Endothelial cell of umbilical vein (primary cell): ENCODE measurements at regions not wholly inside any gene's neighbourhood (a gene's known extent, or its start where the extent isn't known, plus 50 kb on each side); places are given as distances from the start of the nearest gene placed in this dataset.

Source experiments
- BruUV-seq: library from RNA; stranded (reverse); fragments of 400-500 nt; replicated peaks from 2 replicates; lab custom pipeline; 2021; lab: Mats Ljungman, UMichigan
- CTCF ChIA-PET: fragments of 300-600, 350-600 bp; sonication (Branson Sonifier 250); formaldehyde crosslinking; loops from one replicate; lab custom pipeline; 2021; ENCODE audit warnings: antibody characterized with exemption, inconsistent platforms; lab: Charles Lee
- POLR2A ChIA-PET: fragments of 300-600, 350-600 bp; sonication (Branson Sonifier 250); formaldehyde crosslinking; loops from one replicate; lab custom pipeline; 2021; ENCODE audit warnings: antibody characterized with exemption, inconsistent platforms; lab: Charles Lee
- DNase-seq: peaks from one replicate; pipeline ENCODE4 v3.0.0-alpha.2; 2011; ENCODE audit warnings: low read depth, low spot score
- FAIRE-seq: peaks from 2 replicates; lab custom pipeline; 2011; peaks lifted over from hg19 to GRCh38; lab: Jason Lieb, UNC
- H2AFZ ChIP-seq: 2 replicates; pipeline ENCODE4 v1.6.0; 2012; ENCODE audit warnings: low read depth, low read length, control low read depth, inconsistent platforms
- H3K27ac ChIP-seq: 2 replicates; pipeline ENCODE4 v1.5.1; 2011; ENCODE audit warnings: low read depth, mild to moderate bottlenecking, control low read depth, low read length, moderate library complexity; ENCODE audit not compliant: insufficient read depth
- H3K27me3 ChIP-seq, 2 experiments: 2 replicates each; pipeline versions ENCODE4 v1.6.0 to v1.6.1; 2011; ENCODE audit warnings: low read length in 2 of 2, mixed read lengths in 1 of 2; ENCODE audit not compliant: control insufficient read depth in 2 of 2, insufficient read depth in 2 of 2
- H3K36me3 ChIP-seq, 2 experiments: 2 replicates in 1 of 2; 3 replicates in 1 of 2; pipeline ENCODE4 v1.5.1; 2011; ENCODE audit warnings: low read length in 2 of 2, mild to moderate bottlenecking in 1 of 2, moderate library complexity in 1 of 2; ENCODE audit not compliant: control insufficient read depth in 2 of 2, insufficient read depth in 2 of 2; ENCODE audit errors: extremely low read depth in 1 of 2
- H3K4me1 ChIP-seq: 3 replicates; pipeline ENCODE4 v1.5.1; 2011; ENCODE audit warnings: mild to moderate bottlenecking, low read length; ENCODE audit not compliant: control insufficient read depth, insufficient read depth; ENCODE audit errors: extremely low read depth
- H3K4me2 ChIP-seq: 2 replicates; pipeline ENCODE4 v1.6.1; 2011; ENCODE audit warnings: low read length, control low read depth, mixed read lengths; ENCODE audit not compliant: insufficient read depth
- H3K4me3 ChIP-seq, 3 experiments: fragments of 200-600 bp in 1 of 3; sonication (generic), shearing (Covaris generic) in 1 of 3; replicated peaks in 1 of 3; 2 replicates each; pipeline ENCODE4 v1.5.1; 2011 to 2016; ENCODE audit warnings: control low read depth in 3 of 3, low read length in 3 of 3, mild to moderate bottlenecking in 2 of 3, inconsistent platforms in 1 of 3, low read depth in 1 of 3, moderate library complexity in 1 of 3; ENCODE audit not compliant: insufficient read depth in 1 of 3
- H3K79me2 ChIP-seq: 2 replicates; pipeline ENCODE4 v1.6.0; 2012; ENCODE audit warnings: low read length, inconsistent platforms; ENCODE audit not compliant: control insufficient read depth, insufficient read depth
- H3K9ac ChIP-seq: replicated peaks from 2 replicates; pipeline ENCODE3; 2011; ENCODE audit warnings: low read length, control low read depth; ENCODE audit not compliant: insufficient read depth; ENCODE audit errors: extremely low read depth
- H3K9me1 ChIP-seq: replicated peaks from 3 replicates; pipeline ENCODE4 v1.6.0; 2011; ENCODE audit warnings: mild to moderate bottlenecking, low read length; ENCODE audit not compliant: control insufficient read depth, insufficient read depth; ENCODE audit errors: extremely low read depth
- H3K9me3 ChIP-seq: replicated peaks from 2 replicates; pipeline ENCODE4 v1.5.1; 2012; ENCODE audit warnings: low read length, inconsistent platforms; ENCODE audit not compliant: control insufficient read depth, insufficient read depth
- H4K20me1 ChIP-seq: replicated peaks from 2 replicates; pipeline ENCODE3; 2011; ENCODE audit warnings: mild to moderate bottlenecking, low read length; ENCODE audit not compliant: control insufficient read depth, insufficient read depth; ENCODE audit errors: extremely low read depth
- FOS ChIP-seq: IDR thresholded peaks from 2 replicates; pipeline ENCODE4 v1.6.1; 2011; ENCODE audit warnings: mild to moderate bottlenecking, low read length, moderate library complexity, borderline replicate concordance; ENCODE audit not compliant: insufficient read depth
- GATA2 ChIP-seq: IDR thresholded peaks from 2 replicates; pipeline ENCODE4 v1.7.0; 2011; ENCODE audit warnings: low read depth, mild to moderate bottlenecking, moderate library complexity, mixed read lengths, low read length; ENCODE audit not compliant: insufficient read length, insufficient read depth
- POLR2AphosphoS5 ChIP-seq: IDR thresholded peaks from 2 replicates; pipeline ENCODE4 v1.6.1; 2012; ENCODE audit warnings: low read depth, mild to moderate bottlenecking, control low read depth, low read length, moderate library complexity; ENCODE audit not compliant: insufficient read depth
- dilution Hi-C: fragments of 300-500 bp; cut with MboI; formaldehyde crosslinking; loops from one replicate; pipeline ENCODE4 v1.15.0; 2019; ENCODE audit warnings: low sequenced_read_pairs; ENCODE audit not compliant: extremely low pct_ligation_motif_present
- intact Hi-C: fragments of 100-400 bp; cut with micrococcal nuclease; formaldehyde crosslinking; loops from one replicate; pipeline ENCODE4 v1.10.0; 2022

GRCh38 chr7:41847151-41847550 lies 144.3 kb upstream of the INHBA start:
- no peak overlapping the region for H3K4me2 ChIP-seq
- DNase-seq (peak; percentile 31), FAIRE-seq (no peak)
- H4K20me1 ChIP-seq = no peaks in the 10 kb centered on the region
- H3K9ac ChIP-seq = no peak overlapping the region
- TF ChIP-seq POLR2AphosphoS5 (no peak), FOS (peak; percentile 7)
- no peak overlapping the region for H2AFZ ChIP-seq
- CTCF ChIA-PET = no interaction called here
- no peaks in the 10 kb centered on the region for H3K36me3 ChIP-seq
- no peak overlapping the region for H3K27ac ChIP-seq
- no peaks in the 10 kb centered on the region for H3K27me3 ChIP-seq
- BruUV-seq = no TSS peak
- no peaks in the 10 kb centered on the region for H3K79me2 ChIP-seq
- H3K4me3 ChIP-seq = no peak overlapping the region
- no peaks in the 10 kb centered on the region for H3K9me1 ChIP-seq
- intact Hi-C loops (no loop called here), dilution Hi-C loops (no loop called here)
- no peaks in the 10 kb centered on the region for H3K9me3 ChIP-seq
- POLR2A ChIA-PET = no interaction called here
- H3K4me1 ChIP-seq = no peaks in the 10 kb centered on the region

- no peak overlapping the region for H3K9ac ChIP-seq
- ChIA-PET POLR2A (no interaction called here), CTCF (no interaction called here)
- no peak for FAIRE-seq
- no peak overlapping the region for H3K4me2 ChIP-seq
- intact Hi-C loops = no loop called here
- no peaks in the 10 kb centered on the region for H4K20me1 ChIP-seq
- TF ChIP-seq GATA2 (no peak), POLR2AphosphoS5 (no peak)
- H3K36me3 ChIP-seq = no peaks in the 10 kb centered on the region
- BruUV-seq = no TSS peak
- H3K9me3 ChIP-seq = no peaks in the 10 kb centered on the region
- H3K79me2 ChIP-seq = no peaks in the 10 kb centered on the region
- no peak overlapping the region for H3K4me3 ChIP-seq
- dilution Hi-C loops = no loop called here
- H3K9me1 ChIP-seq = no peaks in the 10 kb centered on the region
- H3K27me3 ChIP-seq = no peaks in the 10 kb centered on the region
- H3K4me1 ChIP-seq = no peaks in the 10 kb centered on the region
- no peak overlapping the region for H2AFZ ChIP-seq
- DNase-seq = no peak
- no peak overlapping the region for H3K27ac ChIP-seq
These were observed 140.1 kb upstream of the INHBA start for GRCh38 chr7:41842956-41843355.
